HEK293 (cell line): ENCODE measurements at regions not wholly inside any gene's neighbourhood (a gene's known extent, or its start where the extent isn't known, plus 50 kb on each side); places are given as distances from the start of the nearest gene placed in this dataset.
"Not testable (repeated sequence)": the region's sequence is repeated elsewhere in the genome, so short reads cannot be mapped to it uniquely, and the experiment has no call there.

Experiments used
- CTCF ChIA-PET: fragments of 350-600 bp; formaldehyde crosslinking; extraction: SDS; loops from one replicate; lab custom pipeline; 2021; ENCODE audit warnings: antibody characterized with exemption; lab: Yijun Ruan, JAX
- POLR2A ChIA-PET: fragments of 300-600 bp; formaldehyde crosslinking; extraction: SDS; loops from one replicate; lab custom pipeline; 2020; ENCODE audit warnings: antibody characterized with exemption, inconsistent platforms; lab: Yijun Ruan, JAX
- H3K27ac ChIP-seq: fragments of 200-500 bp; sonication (Bioruptor generic); 2 replicates; pipeline ENCODE4 v1.5.1; 2014; ENCODE audit warnings: low read depth, low read length, control low read depth, inconsistent platforms; ENCODE audit errors: extremely low read depth
- H3K36me3 ChIP-seq, 2 experiments: fragments of 200-500 bp in 1 of 2; sonication (Bioruptor generic) in 1 of 2; 1 replicate in 1 of 2; 2 replicates in 1 of 2; pipeline ENCODE4 v1.5.1; 2014 to 2017; ENCODE audit warnings: inconsistent platforms in 2 of 2, low read length in 2 of 2; ENCODE audit not compliant: control insufficient read depth in 2 of 2, insufficient read depth in 1 of 2
- H3K4me1 ChIP-seq: fragments of 200-500 bp; sonication (Bioruptor generic); 2 replicates; pipeline ENCODE4 v1.5.1; 2014; ENCODE audit warnings: mild to moderate bottlenecking, low read length, inconsistent platforms; ENCODE audit not compliant: control insufficient read depth, insufficient read depth
- H3K4me3 ChIP-seq: 2 replicates; pipeline ENCODE4 v1.5.1; 2011; ENCODE audit warnings: low read depth, mild to moderate bottlenecking, control low read depth, low read length, moderate library complexity
- H3K9me3 ChIP-seq: fragments of 200-500 bp; sonication (Bioruptor generic); 2 replicates; pipeline ENCODE4 v1.5.1; 2014; ENCODE audit warnings: low read depth, low read length, inconsistent platforms; ENCODE audit not compliant: control insufficient read depth, insufficient read depth
- GLI2 ChIP-seq: fragments of 450-650 bp; formaldehyde crosslinking; IDR thresholded peaks from 2 replicates; pipeline ENCODE4; 2017; ENCODE audit warnings: missing biosample characterization, missing genetic modification characterization, low read depth, borderline replicate concordance
- KLF9 ChIP-seq: fragments of 450-650 bp; formaldehyde crosslinking; IDR thresholded peaks from 2 replicates; pipeline ENCODE4 v1.5.1; 2016; ENCODE audit warnings: missing biosample characterization, missing genetic modification characterization, low read depth
- TCF7L2 ChIP-seq: IDR thresholded peaks from 2 replicates; pipeline ENCODE4 v1.6.1; 2011; ENCODE audit warnings: low read depth, mild to moderate bottlenecking, inconsistent platforms, low read length, moderate library complexity, borderline replicate concordance
- ZFP41 ChIP-seq: fragments of 450-650 bp; formaldehyde crosslinking; IDR thresholded peaks from 2 replicates; pipeline ENCODE4 v1.5.1; 2016; ENCODE audit warnings: missing biosample characterization, missing genetic modification characterization, borderline replicate concordance
- ZNF112 ChIP-seq: fragments of 450-650 bp; formaldehyde crosslinking; IDR thresholded peaks from 2 replicates; pipeline ENCODE4 v1.5.0; 2017; ENCODE audit warnings: missing biosample characterization, missing genetic modification characterization
- ZNF132 ChIP-seq: fragments of 450-650 bp; formaldehyde crosslinking; IDR thresholded peaks from 2 replicates; pipeline ENCODE4 v1.5.1; 2017; ENCODE audit warnings: missing biosample characterization, missing genetic modification characterization, borderline replicate concordance
- ZNF239 ChIP-seq: fragments of 450-650 bp; formaldehyde crosslinking; IDR thresholded peaks from 2 replicates; pipeline ENCODE4 v1.5.1; 2016; ENCODE audit warnings: missing biosample characterization, missing genetic modification characterization
- ZNF394 ChIP-seq: fragments of 450-650 bp; formaldehyde crosslinking; IDR thresholded peaks from 2 replicates; pipeline ENCODE4 v1.5.1; 2016; ENCODE audit warnings: missing biosample characterization, missing genetic modification characterization, mild to moderate bottlenecking, moderate library complexity, borderline replicate concordance
- ZNF544 ChIP-seq: fragments of 450-650 bp; formaldehyde crosslinking; IDR thresholded peaks from 2 replicates; pipeline ENCODE4 v1.5.0; 2017; ENCODE audit warnings: missing biosample characterization, missing genetic modification characterization
- ZNF626 ChIP-seq: fragments of 450-650 bp; sonication (Bioruptor Pico); formaldehyde crosslinking; IDR thresholded peaks from 2 replicates; pipeline ENCODE4 v1.5.1; 2018; ENCODE audit warnings: missing biosample characterization, missing genetic modification characterization, inconsistent platforms
- ZNF658 ChIP-seq: fragments of 450-650 bp; formaldehyde crosslinking; IDR thresholded peaks from 2 replicates; pipeline ENCODE4; 2016; ENCODE audit warnings: missing biosample characterization, missing genetic modification characterization
- ZNF837 ChIP-seq: fragments of 450-650 bp; formaldehyde crosslinking; IDR thresholded peaks from 2 replicates; pipeline ENCODE4 v1.5.1; 2016; ENCODE audit warnings: missing biosample characterization, missing genetic modification characterization
- TF ChIP-seq, protein P1 (sequence below): fragments of 450-650 bp; formaldehyde crosslinking; IDR thresholded peaks from 2 replicates; pipeline ENCODE4 v1.5.1; 2017; ENCODE audit warnings: missing biosample characterization, missing genetic modification characterization
- TF ChIP-seq, protein P2 (sequence below): fragments of 450-650 bp; formaldehyde crosslinking; IDR thresholded peaks from 2 replicates; pipeline ENCODE4 v1.5.1; 2016; ENCODE audit warnings: missing biosample characterization, missing genetic modification characterization
- TF ChIP-seq, protein P3 (sequence below): fragments of 450-650 bp; formaldehyde crosslinking; IDR thresholded peaks from 2 replicates; pipeline ENCODE4 v1.5.1; 2016; ENCODE audit warnings: missing biosample characterization, missing genetic modification characterization
- TF ChIP-seq, protein P4 (sequence below): fragments of 450-650 bp; IDR thresholded peaks from 2 replicates; pipeline ENCODE4 v1.5.1; 2018; ENCODE audit warnings: missing biosample characterization, mild to moderate bottlenecking, missing genetic modification characterization
- TF ChIP-seq, protein P5 (sequence below): fragments of 450-650 bp; formaldehyde crosslinking; IDR thresholded peaks from 2 replicates; pipeline ENCODE4 v1.5.1; 2016; ENCODE audit warnings: missing biosample characterization, missing genetic modification characterization

DNA sequence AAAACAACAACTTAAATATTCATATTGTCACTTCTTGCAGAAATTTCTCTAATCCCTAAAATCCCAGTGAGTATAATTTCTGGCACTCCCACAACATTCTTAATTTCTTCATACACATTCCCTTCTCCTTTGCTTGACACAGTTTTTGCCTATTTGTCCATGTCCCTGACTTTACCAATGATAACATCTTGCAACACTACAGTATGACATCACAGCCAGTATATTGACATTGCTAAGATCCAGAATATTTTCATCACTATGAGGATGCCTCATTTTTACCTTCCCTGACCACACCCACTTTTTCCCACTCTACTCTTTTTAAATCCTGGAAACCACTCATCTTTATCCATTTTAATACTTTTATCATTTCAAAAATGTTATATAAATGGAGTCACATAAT is 292.3 kb upstream of the GK2 start:
- no peak for TF ChIP-seq ZNF544
- TF ChIP-seq ZNF626 (tag by site-specific recombination), result no peak
- 0 out of 2 replicates have a peak, but pooled peaks have one; percentile 19 for TF ChIP-seq KLF9 (tag by site-specific recombination)
- no peak for TF ChIP-seq ZNF837 (tag by site-specific recombination)
- no peaks in the 10 kb centered on the region for H3K36me3 ChIP-seq
- no peak overlapping the region for H3K27ac ChIP-seq
- H3K4me3 ChIP-seq, result no peak overlapping the region
- ChIA-PET POLR2A (no interaction called here), CTCF (no interaction called here)
- no peaks in the 10 kb centered on the region for H3K9me3 ChIP-seq
- no peaks in the 10 kb centered on the region for H3K4me1 ChIP-seq

DNA sequence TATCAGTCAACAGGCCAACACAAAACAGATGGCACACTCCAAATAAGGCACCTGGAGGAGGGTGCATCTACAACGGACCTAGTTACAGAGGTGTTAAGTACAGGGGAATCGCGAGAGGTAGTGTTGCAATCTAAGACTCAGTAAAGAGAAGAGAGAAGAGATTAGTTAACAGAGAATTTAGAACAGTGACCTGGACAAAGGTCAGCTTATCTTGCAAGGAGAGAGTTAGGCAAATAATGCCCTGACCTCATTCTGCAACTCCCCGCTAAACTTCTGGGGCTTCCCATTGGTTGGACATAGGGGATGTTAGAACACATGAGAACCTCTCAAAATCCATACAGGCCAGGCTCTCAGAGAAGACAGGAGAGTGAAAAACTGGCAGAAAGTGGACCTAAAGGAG is 289.4 kb upstream of the GK2 start:
- ChIA-PET CTCF (no interaction called here), POLR2A (no interaction called here)
- no peak overlapping the region for H3K4me3 ChIP-seq

DNA sequence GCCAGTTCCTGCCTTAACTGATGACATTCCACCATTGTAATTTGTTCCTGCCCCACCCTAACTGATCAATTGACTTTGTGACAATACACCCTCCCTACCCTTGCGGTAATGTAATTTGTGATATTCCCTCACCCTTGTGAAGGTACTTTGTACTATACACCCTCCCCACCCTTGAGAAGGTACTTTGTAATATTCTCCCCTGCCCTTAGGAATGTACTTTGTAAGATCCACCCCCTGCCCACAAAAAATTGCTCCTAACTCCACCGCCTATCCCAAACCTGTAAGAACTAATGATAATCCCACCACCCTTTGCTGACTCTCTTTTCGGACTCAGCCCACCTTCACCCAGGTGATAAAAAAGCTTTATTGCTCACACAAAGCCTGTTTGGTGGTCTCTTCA is 288.5 kb upstream of the GK2 start:
- H3K4me1 ChIP-seq, POLR2A ChIA-PET, H3K4me3 ChIP-seq, H3K27ac ChIP-seq, H3K9me3 ChIP-seq, CTCF ChIA-PET, H3K36me3 ChIP-seq: not testable (repeated sequence)

More for the DNA sequence above, 289.4 kb upstream of the GK2 start:
- no peak overlapping the region for H3K27ac ChIP-seq
- H3K36me3 ChIP-seq, result no peaks in the 10 kb centered on the region
- H3K9me3 ChIP-seq, result no peaks in the 10 kb centered on the region
- H3K4me1 ChIP-seq, result no peaks in the 10 kb centered on the region
- TF ChIP-seq, protein P1, sequence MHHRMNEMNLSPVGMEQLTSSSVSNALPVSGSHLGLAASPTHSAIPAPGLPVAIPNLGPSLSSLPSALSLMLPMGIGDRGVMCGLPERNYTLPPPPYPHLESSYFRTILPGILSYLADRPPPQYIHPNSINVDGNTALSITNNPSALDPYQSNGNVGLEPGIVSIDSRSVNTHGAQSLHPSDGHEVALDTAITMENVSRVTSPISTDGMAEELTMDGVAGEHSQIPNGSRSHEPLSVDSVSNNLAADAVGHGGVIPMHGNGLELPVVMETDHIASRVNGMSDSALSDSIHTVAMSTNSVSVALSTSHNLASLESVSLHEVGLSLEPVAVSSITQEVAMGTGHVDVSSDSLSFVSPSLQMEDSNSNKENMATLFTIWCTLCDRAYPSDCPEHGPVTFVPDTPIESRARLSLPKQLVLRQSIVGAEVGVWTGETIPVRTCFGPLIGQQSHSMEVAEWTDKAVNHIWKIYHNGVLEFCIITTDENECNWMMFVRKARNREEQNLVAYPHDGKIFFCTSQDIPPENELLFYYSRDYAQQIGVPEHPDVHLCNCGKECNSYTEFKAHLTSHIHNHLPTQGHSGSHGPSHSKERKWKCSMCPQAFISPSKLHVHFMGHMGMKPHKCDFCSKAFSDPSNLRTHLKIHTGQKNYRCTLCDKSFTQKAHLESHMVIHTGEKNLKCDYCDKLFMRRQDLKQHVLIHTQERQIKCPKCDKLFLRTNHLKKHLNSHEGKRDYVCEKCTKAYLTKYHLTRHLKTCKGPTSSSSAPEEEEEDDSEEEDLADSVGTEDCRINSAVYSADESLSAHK (tag by site-specific recombination), result no peak
- TF ChIP-seq ZNF132 (no peak), ZNF112 (tag by site-specific recombination) (no peak), ZNF239 (tag by site-specific recombination) (no peak), TCF7L2 (no peak), GLI2 (tag by site-specific recombination) (no peak), ZNF658 (tag by site-specific recombination) (no peak), ZNF837 (tag by site-specific recombination) (no peak), ZFP41 (tag by site-specific recombination) (no peak), ZNF626 (tag by site-specific recombination) (no peak), ZNF394 (no peak)
- TF ChIP-seq, protein P2, sequence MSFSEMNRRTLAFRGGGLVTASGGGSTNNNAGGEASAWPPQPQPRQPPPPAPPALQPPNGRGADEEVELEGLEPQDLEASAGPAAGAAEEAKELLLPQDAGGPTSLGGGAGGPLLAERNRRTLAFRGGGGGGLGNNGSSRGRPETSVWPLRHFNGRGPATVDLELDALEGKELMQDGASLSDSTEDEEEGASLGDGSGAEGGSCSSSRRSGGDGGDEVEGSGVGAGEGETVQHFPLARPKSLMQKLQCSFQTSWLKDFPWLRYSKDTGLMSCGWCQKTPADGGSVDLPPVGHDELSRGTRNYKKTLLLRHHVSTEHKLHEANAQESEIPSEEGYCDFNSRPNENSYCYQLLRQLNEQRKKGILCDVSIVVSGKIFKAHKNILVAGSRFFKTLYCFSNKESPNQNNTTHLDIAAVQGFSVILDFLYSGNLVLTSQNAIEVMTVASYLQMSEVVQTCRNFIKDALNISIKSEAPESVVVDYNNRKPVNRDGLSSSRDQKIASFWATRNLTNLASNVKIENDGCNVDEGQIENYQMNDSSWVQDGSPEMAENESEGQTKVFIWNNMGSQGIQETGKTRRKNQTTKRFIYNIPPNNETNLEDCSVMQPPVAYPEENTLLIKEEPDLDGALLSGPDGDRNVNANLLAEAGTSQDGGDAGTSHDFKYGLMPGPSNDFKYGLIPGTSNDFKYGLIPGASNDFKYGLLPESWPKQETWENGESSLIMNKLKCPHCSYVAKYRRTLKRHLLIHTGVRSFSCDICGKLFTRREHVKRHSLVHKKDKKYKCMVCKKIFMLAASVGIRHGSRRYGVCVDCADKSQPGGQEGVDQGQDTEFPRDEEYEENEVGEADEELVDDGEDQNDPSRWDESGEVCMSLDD, result no peak
- TF ChIP-seq, protein P3, sequence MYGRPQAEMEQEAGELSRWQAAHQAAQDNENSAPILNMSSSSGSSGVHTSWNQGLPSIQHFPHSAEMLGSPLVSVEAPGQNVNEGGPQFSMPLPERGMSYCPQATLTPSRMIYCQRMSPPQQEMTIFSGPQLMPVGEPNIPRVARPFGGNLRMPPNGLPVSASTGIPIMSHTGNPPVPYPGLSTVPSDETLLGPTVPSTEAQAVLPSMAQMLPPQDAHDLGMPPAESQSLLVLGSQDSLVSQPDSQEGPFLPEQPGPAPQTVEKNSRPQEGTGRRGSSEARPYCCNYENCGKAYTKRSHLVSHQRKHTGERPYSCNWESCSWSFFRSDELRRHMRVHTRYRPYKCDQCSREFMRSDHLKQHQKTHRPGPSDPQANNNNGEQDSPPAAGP (tag by site-specific recombination), result no peak
- TF ChIP-seq, protein P4, sequence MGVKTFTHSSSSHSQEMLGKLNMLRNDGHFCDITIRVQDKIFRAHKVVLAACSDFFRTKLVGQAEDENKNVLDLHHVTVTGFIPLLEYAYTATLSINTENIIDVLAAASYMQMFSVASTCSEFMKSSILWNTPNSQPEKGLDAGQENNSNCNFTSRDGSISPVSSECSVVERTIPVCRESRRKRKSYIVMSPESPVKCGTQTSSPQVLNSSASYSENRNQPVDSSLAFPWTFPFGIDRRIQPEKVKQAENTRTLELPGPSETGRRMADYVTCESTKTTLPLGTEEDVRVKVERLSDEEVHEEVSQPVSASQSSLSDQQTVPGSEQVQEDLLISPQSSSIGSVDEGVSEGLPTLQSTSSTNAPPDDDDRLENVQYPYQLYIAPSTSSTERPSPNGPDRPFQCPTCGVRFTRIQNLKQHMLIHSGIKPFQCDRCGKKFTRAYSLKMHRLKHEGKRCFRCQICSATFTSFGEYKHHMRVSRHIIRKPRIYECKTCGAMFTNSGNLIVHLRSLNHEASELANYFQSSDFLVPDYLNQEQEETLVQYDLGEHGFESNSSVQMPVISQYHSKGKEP (tag by site-specific recombination), result no peak
- TF ChIP-seq, protein P5, sequence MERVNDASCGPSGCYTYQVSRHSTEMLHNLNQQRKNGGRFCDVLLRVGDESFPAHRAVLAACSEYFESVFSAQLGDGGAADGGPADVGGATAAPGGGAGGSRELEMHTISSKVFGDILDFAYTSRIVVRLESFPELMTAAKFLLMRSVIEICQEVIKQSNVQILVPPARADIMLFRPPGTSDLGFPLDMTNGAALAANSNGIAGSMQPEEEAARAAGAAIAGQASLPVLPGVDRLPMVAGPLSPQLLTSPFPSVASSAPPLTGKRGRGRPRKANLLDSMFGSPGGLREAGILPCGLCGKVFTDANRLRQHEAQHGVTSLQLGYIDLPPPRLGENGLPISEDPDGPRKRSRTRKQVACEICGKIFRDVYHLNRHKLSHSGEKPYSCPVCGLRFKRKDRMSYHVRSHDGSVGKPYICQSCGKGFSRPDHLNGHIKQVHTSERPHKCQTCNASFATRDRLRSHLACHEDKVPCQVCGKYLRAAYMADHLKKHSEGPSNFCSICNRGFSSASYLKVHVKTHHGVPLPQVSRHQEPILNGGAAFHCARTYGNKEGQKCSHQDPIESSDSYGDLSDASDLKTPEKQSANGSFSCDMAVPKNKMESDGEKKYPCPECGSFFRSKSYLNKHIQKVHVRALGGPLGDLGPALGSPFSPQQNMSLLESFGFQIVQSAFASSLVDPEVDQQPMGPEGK (tag by site-specific recombination), result no peak
